ENCODE measurements at regions not wholly inside any gene's neighbourhood (a gene's known extent, or its start where the extent isn't known, plus 50 kb on each side); places are given as distances from the start of the nearest gene placed in this dataset.

GRCh38 chr3:55185380-55185779, 257.5 kb upstream of the LRTM1 start:
- intact Hi-C loops (cut with DNase I; ENCODE audit: low total_unique reads): no loop called here
- DNase-seq (ENCODE audit: low spot score in 2 of 2): no peak
- H3K4me3 ChIP-seq (ENCODE audit: low read depth, poor library complexity, severe bottlenecking): no peak overlapping the region
- 44 to 52% methylated on average over 3 of the region's 3 CpGs for WGBS, 2 donors
- no peak for TF ChIP-seq POLR2A (IDR thresholded peaks at IDR 0.05)

- intact Hi-C loops (cut with DNase I; ENCODE audit: low total_unique reads): no loop called here
- no peak for DNase-seq (ENCODE audit: low spot score in 2 of 2)
- no peak overlapping the region for H3K4me3 ChIP-seq (ENCODE audit: low read depth, poor library complexity, severe bottlenecking)
- no peak for TF ChIP-seq POLR2A (IDR thresholded peaks at IDR 0.05)
- TF ChIP-seq CTCF (IDR thresholded peaks at IDR 0.05): no peak
These were observed 255.3 kb upstream of the LRTM1 start for GRCh38 chr3:55183201-55183600.

- no peak for TF ChIP-seq POLR2A (IDR thresholded peaks at IDR 0.05)
These were observed 253.2 kb upstream of the LRTM1 start for GRCh38 chr3:55180936-55181535.

GRCh38 chr3:55180161-55180560, 252.3 kb upstream of the LRTM1 start:
- intact Hi-C loops (cut with DNase I; ENCODE audit: low total_unique reads): no loop called here
- 79 to 90% methylated on average over 3 of the region's 3 CpGs for WGBS, 2 donors
- H3K4me3 ChIP-seq (ENCODE audit: low read depth, poor library complexity, severe bottlenecking): no peak overlapping the region
- DNase-seq (ENCODE audit: low spot score in 2 of 2): no peak
- TF ChIP-seq POLR2A (IDR thresholded peaks at IDR 0.05) (no peak), CTCF (IDR thresholded peaks at IDR 0.05) (no peak)

More at GRCh38 chr3:55180936-55181535, 253.2 kb upstream of the LRTM1 start:
- H3K4me3 ChIP-seq (ENCODE audit: low read depth, poor library complexity, severe bottlenecking): no peak overlapping the region
- WGBS, 2 donors: 34 to 36% methylated on average over 6 of the region's 6 CpGs
- DNase-seq (ENCODE audit: low spot score in 2 of 2): no peak
- intact Hi-C loops (cut with DNase I; ENCODE audit: low total_unique reads): no loop called here

- intact Hi-C loops (cut with DNase I; ENCODE audit: low total_unique reads): no loop called here
- TF ChIP-seq CTCF (IDR thresholded peaks at IDR 0.05) (no peak), POLR2A (IDR thresholded peaks at IDR 0.05) (no peak)
- no peak for DNase-seq (ENCODE audit: low spot score in 2 of 2)
- no peak overlapping the region for H3K4me3 ChIP-seq (ENCODE audit: low read depth, poor library complexity, severe bottlenecking)
- 83 to 92% methylated on average over 3 of the region's 3 CpGs for WGBS, 2 donors
These were observed 250.5 kb upstream of the LRTM1 start for GRCh38 chr3:55178336-55178735.

GRCh38 chr3:55177749-55178148, 249.9 kb upstream of the LRTM1 start:
- DNase-seq (ENCODE audit: low spot score in 2 of 2): no peak
- WGBS, 2 donors: 49% methylated on average over 6 of the region's 6 CpGs
- intact Hi-C loops (cut with DNase I; ENCODE audit: low total_unique reads): no loop called here
- no peak for TF ChIP-seq CTCF (IDR thresholded peaks at IDR 0.05)
- TF ChIP-seq POLR2A (IDR thresholded peaks at IDR 0.05): no peak
- H3K4me3 ChIP-seq (ENCODE audit: low read depth, poor library complexity, severe bottlenecking): no peak overlapping the region

- no peak for DNase-seq (ENCODE audit: low spot score in 2 of 2)
- H3K4me3 ChIP-seq (ENCODE audit: low read depth, poor library complexity, severe bottlenecking): no peak overlapping the region
- intact Hi-C loops (cut with DNase I; ENCODE audit: low total_unique reads): no loop called here
- TF ChIP-seq CTCF (IDR thresholded peaks at IDR 0.05) (no peak), POLR2A (IDR thresholded peaks at IDR 0.05) (no peak)
- 86 to 95% methylated on average over 2 of the region's 2 CpGs for WGBS, 2 donors
These were observed 247.6 kb upstream of the LRTM1 start for GRCh38 chr3:55175423-55175822.

Measured in lower leg skin (tissue), 4 donors.